ENCODE measurements at regions not wholly inside any gene's neighbourhood (a gene's known extent, or its start where the extent isn't known, plus 50 kb on each side); places are given as distances from the start of the nearest gene placed in this dataset.
"Not testable (repeated sequence)": the region's sequence is repeated elsewhere in the genome, so short reads cannot be mapped to it uniquely, and the experiment has no call there.

DNA sequence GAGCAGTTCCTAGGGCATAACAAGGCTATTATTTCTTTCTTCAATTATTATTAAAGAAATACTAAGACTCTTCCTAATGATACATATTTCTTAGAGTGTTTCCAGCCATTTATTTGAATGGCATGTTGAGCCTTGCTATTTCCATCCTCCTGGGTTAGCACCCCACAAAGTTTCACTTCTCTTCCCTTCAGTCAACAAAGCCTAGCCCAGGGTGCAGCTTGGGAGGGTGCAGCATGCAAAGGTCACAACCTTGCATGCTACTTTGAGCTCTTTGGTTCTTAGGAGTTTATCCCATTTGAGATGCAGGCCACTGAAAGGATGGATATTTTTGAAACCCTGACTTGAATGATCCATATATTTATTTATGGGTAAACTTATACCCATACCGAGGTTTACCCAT lies 454.4 kb upstream of the MEIS1 start:
- Histone ChIP-seq H3K4me3 (no peak overlapping the region), H3K36me3 (replicated peaks in 1 of 2; ENCODE audit: insufficient read depth in 1 of 2, low read depth in 2 of 2) (no peaks in the 10 kb centered on the region), H3K27me3 (no peaks in the 10 kb centered on the region), H3K9me3 (no peaks in the 10 kb centered on the region), H3K27ac (no peak overlapping the region), H3K4me1 (no peaks in the 10 kb centered on the region)
- no peak for TF ChIP-seq POLR2A (IDR thresholded peaks at IDR 0.05)
- no peak for TF ChIP-seq CTCF (IDR thresholded peaks at IDR 0.05)
- WGBS, 2 donors, result 53 to 74% methylated on average over 1 of the region's 1 CpG
- no peak for DNase-seq
- no peak for ATAC-seq
- intact Hi-C loops (cut with DNase I), result no loop called here

- H3K27me3 ChIP-seq, result no peaks in the 10 kb centered on the region
- intact Hi-C loops (cut with DNase I), result no loop called here
- DNase-seq, result no peak
- no peaks in the 10 kb centered on the region for H3K36me3 ChIP-seq (replicated peaks in 1 of 2; ENCODE audit: insufficient read depth in 1 of 2, low read depth in 2 of 2)
- no peaks in the 10 kb centered on the region for H3K9me3 ChIP-seq
- H3K27ac ChIP-seq, result no peak overlapping the region
- H3K4me3 ChIP-seq, result no peak overlapping the region
- ATAC-seq, result no peak
- no peaks in the 10 kb centered on the region for H3K4me1 ChIP-seq
- WGBS, 2 donors, result 80 to 83% methylated on average over 7 of the region's 7 CpGs
- no peak for TF ChIP-seq CTCF (IDR thresholded peaks at IDR 0.05)
- no peak for TF ChIP-seq POLR2A (IDR thresholded peaks at IDR 0.05)
Measured at GRCh38 chr2:65979446-65979845, 455.5 kb upstream of the MEIS1 start.

DNA sequence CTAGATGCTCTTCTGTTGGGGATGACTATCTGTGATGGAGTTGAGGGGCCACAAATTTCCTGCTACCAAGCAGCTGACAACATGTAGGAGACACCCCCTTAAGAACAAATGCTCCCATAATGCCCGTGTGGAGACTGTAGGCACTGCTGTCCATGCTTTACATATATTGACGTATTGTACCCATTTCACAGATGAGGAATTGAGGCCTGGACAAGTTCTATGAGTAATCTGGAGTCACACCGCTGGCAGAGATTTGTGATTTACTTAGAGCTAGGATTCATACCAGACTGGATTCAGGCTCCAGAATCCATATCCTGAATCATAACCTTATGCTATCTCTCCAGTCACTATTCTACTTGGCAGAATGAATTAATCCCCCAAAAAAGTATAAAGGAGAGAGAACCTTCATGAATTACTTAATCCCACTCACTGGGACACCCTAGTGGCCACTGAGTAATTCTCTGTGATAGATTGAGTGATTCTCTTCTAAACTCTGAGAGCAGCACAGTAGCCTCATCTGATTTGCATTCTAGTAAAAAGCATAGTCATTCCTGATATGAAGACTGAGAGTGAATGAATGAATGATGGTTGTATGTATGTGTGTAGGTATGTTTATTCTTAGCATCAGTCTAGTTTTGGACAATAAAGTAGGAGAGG lies 460.7 kb upstream of the MEIS1 start:
- no peak for DNase-seq
- 84 to 88% methylated on average over 3 of the region's 3 CpGs for WGBS, 2 donors

GRCh38 chr2:65969161-65969560 lies 465.8 kb upstream of the MEIS1 start:
- ATAC-seq, result peak; percentile 71
- peak in 4 of 7 experiments; percentile 23 to 46 (median 42) for TF ChIP-seq CTCF (IDR thresholded peaks at IDR 0.05)
- no peak for TF ChIP-seq POLR2A (IDR thresholded peaks at IDR 0.05)

More for the DNA sequence above, 460.7 kb upstream of the MEIS1 start:
- no peak overlapping the region for H3K4me3 ChIP-seq
- H3K9me3 ChIP-seq, result no peaks in the 10 kb centered on the region
- H3K36me3 ChIP-seq (replicated peaks in 1 of 2; ENCODE audit: insufficient read depth in 1 of 2, low read depth in 2 of 2), result no peaks in the 10 kb centered on the region
- H3K27me3 ChIP-seq, result no peaks in the 10 kb centered on the region
- intact Hi-C loops (cut with DNase I), result no loop called here
- H3K4me1 ChIP-seq, result peaks cover 10% of the 10 kb centered on the region
- no peak overlapping the region for H3K27ac ChIP-seq
- TF ChIP-seq POLR2A (IDR thresholded peaks at IDR 0.05) (no peak), CTCF (IDR thresholded peaks at IDR 0.05) (no peak)
- no peak for ATAC-seq

DNA sequence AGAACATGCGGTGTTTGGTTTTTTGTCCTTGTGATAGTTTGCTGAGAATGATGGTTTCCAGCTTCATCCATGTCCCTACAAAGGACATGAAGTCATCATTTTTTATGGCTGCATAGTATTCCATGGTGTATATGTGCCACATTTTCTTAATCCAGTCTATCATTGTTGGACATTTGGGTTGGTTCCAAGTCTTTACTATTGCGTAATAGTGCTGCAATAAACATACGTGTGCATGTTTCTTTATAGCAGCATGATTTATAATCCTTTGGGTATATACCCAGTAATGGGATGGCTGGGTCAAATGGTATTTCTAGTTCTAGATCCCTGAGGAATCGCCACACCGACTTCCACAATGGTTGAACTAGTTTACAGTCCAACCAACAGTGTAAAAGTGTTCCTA lies 471.6 kb upstream of the MEIS1 start:
- H3K4me1 ChIP-seq; H3K36me3 ChIP-seq (replicated peaks in 1 of 2; ENCODE audit: insufficient read depth in 1 of 2, low read depth in 2 of 2); intact Hi-C loops (cut with DNase I); H3K27me3 ChIP-seq; ATAC-seq; H3K9me3 ChIP-seq; H3K4me3 ChIP-seq; DNase-seq; H3K27ac ChIP-seq: not testable (repeated sequence)
- WGBS, 2 donors, result 75 to 88% methylated on average over 4 of the region's 5 CpGs

More at GRCh38 chr2:65969161-65969560, 465.8 kb upstream of the MEIS1 start:
- Histone ChIP-seq H3K4me1 (peaks cover 17% of the 10 kb centered on the region), H3K36me3 (replicated peaks in 1 of 2; ENCODE audit: insufficient read depth in 1 of 2, low read depth in 2 of 2) (no peaks in the 10 kb centered on the region), H3K9me3 (no peaks in the 10 kb centered on the region), H3K4me3 (no peak overlapping the region), H3K27me3 (no peaks in the 10 kb centered on the region), H3K27ac (peak overlapping the region in 1 of 4 donors; percentile 31)
- 11 to 17% methylated on average over 3 of the region's 3 CpGs for WGBS, 2 donors
- intact Hi-C loops (cut with DNase I), result no loop called here
- peak in 3 of 4 donors; percentile 24 to 55 (median 32) for DNase-seq
